Stomach smooth muscle (tissue), 2 donors: ENCODE measurements at regions not wholly inside any gene's neighbourhood (a gene's known extent, or its start where the extent isn't known, plus 50 kb on each side); places are given as distances from the start of the nearest gene placed in this dataset.
"Not testable (repeated sequence)": the region's sequence is repeated elsewhere in the genome, so short reads cannot be mapped to it uniquely, and the experiment has no call there.

ENCODE experiments used
- H3K27ac ChIP-seq: one replicate; pipeline ENCODE4 v1.7.0; 2013; ENCODE audit warnings: mild to moderate bottlenecking, low read length, inconsistent platforms
- H3K27me3 ChIP-seq, 2 donors: one replicate each; pipeline ENCODE4 v1.7.0; 2013; ENCODE audit warnings: low read length in 2 of 2; ENCODE audit not compliant: insufficient read depth in 2 of 2, control insufficient read depth in 1 of 2
- H3K36me3 ChIP-seq, 2 donors: one replicate each; pipeline ENCODE4 v1.7.0; 2013; ENCODE audit warnings: low read length in 2 of 2; ENCODE audit not compliant: control insufficient read depth in 2 of 2, insufficient read depth in 2 of 2
- H3K4me1 ChIP-seq: one replicate; pipeline ENCODE4 v1.7.0; 2013; ENCODE audit warnings: low read length; ENCODE audit not compliant: control insufficient read depth, insufficient read depth
- H3K4me3 ChIP-seq, 2 donors: one replicate each; pipeline ENCODE4 v1.7.0; 2013; ENCODE audit warnings: low read length in 2 of 2
- H3K9ac ChIP-seq, 2 donors: one replicate each; pipeline ENCODE4 v1.7.0; 2013; ENCODE audit warnings: low read length in 2 of 2, mild to moderate bottlenecking in 1 of 2
- H3K9me3 ChIP-seq, 2 donors: one replicate each; pipeline ENCODE4 v1.7.0; 2013; ENCODE audit warnings: low read length in 2 of 2; ENCODE audit not compliant: control insufficient read depth in 2 of 2
- donor health status: healthy.
- donor health status: Pancreatic carcinoma.

DNA sequence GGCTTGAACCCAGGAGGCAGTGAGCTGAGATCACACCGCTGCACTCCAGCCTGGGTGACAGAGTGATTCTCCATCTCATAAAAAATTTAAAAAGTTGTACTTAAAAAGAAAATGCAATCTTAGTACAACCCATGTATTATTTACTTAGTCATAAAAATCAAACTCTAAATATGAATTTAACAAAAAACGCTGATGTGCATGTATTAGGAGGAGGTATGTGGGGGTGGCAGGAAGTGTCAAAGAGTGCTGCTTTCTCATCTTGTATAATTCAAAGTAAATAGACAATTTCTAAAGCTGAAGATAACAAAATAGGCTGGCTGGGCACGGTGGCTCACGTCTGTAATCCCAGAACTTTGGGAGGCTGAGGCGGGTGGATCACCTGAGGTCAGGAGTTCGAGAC is 81.0 kb upstream of the NRBF2 start:
- Histone ChIP-seq H3K36me3 (no peaks in the 10 kb centered on the region), H3K27ac (no peak overlapping the region), H3K9ac (no peak overlapping the region), H3K9me3 (no peaks in the 10 kb centered on the region), H3K4me3 (no peak overlapping the region), H3K27me3 (no peaks in the 10 kb centered on the region), H3K4me1 (no peaks in the 10 kb centered on the region)

DNA sequence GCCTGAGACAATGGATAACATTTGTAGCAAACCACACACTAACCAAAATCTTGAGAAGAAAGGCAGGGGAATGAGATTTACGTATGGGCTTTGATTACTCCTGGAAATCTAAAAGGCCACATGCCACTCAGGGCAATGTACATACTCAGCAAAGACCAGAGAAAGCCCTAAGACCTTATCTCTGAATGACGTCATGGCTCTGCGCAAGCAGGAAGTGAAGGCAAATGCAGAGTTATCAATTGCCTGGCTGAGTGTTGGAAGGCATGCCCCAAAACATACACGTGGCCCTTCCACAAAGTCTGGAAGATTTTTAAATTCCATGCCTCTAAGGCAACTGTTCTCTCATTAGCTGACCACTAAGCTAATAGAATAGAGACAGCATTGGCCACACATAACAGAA is 90.9 kb upstream of the NRBF2 start:
- H3K9me3 ChIP-seq: peaks cover 0 to 4% of the 10 kb centered on the region in 2 donors

DNA sequence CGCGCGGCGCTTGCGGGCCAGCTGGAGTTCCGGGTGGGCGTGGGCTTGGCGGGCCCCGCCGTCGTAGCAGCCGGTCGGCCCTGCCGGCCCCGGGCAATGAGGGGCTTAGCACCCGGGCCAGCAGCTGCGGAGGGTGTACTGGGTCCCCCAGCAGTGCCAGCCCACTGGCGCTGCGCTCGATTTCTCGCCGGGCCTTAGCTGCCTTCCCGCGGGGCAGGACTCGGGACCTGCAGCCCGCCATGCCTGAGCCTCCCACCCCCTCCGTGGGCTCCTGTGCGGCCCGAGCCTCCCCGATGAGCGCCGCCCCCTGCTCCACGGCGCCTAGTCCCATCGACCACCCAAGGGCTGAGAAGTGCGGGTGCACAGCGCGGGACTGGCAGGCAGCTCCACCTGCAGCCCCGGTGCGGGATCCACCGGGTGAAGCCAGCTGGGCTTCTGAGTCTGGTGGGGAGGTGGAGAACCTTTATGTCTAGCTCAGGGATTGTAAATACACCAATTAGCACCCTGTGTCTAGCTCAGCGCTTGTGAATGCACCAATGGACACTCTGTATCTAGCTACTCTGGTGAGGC is 99.4 kb upstream of the NRBF2 start:
- not testable (repeated sequence) for H3K4me3 ChIP-seq, H3K9ac ChIP-seq, H3K27me3 ChIP-seq, H3K27ac ChIP-seq, H3K4me1 ChIP-seq, H3K9me3 ChIP-seq, H3K36me3 ChIP-seq

More for the DNA sequence above, 90.9 kb upstream of the NRBF2 start:
- Histone ChIP-seq H3K36me3 (no peaks in the 10 kb centered on the region), H3K4me3 (no peak overlapping the region), H3K4me1 (no peaks in the 10 kb centered on the region), H3K27ac (no peak overlapping the region), H3K27me3 (no peaks in the 10 kb centered on the region), H3K9ac (no peak overlapping the region)

DNA sequence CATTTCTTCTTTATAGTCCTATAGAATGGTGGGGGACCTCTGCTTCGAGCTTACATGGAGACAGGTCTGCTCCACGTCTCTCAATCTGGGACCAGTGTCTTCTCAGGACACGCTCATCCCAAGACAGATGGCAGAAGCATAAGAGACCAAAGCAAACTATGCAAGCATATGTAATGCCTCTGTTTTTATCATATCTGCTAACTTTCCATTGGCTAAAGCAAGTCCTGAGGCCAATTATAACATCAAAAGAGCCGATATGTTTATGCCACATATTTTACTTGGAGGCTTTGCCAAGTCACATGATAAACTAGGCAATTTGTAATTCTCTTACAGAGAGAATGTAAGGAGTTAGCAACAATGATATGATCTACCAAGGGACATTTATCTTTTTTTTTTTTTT is 102.6 kb upstream of the NRBF2 start:
- H3K9me3 ChIP-seq: no peaks in the 10 kb centered on the region
- no peak overlapping the region for H3K9ac ChIP-seq
- no peak overlapping the region for H3K27ac ChIP-seq
- no peaks in the 10 kb centered on the region for H3K36me3 ChIP-seq
- no peak overlapping the region for H3K4me3 ChIP-seq
- H3K4me1 ChIP-seq: no peaks in the 10 kb centered on the region
- H3K27me3 ChIP-seq: no peaks in the 10 kb centered on the region

DNA sequence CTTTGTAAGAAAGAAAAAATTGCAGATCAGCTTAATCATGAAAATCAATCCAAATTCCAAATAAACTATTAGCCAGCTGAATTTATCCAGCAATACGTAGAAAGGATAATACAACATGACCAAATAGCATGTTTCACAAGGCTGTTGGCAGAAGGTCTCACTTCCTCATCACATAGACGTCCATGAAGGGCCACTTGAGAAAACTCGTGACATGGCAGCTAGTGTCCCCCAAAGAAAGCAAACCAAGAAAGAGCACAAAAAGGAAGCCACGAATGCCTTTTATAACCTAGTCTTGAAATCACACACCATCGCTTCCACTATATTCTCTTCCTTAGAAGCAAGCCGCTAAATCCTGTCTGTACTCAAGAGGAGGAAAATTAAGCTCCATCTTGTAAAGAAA is 105.6 kb upstream of the NRBF2 start:
- Histone ChIP-seq H3K36me3 (no peaks in the 10 kb centered on the region), H3K4me3 (no peak overlapping the region), H3K27ac (no peak overlapping the region), H3K9ac (no peak overlapping the region), H3K9me3 (no peaks in the 10 kb centered on the region), H3K4me1 (no peaks in the 10 kb centered on the region), H3K27me3 (no peaks in the 10 kb centered on the region)

DNA sequence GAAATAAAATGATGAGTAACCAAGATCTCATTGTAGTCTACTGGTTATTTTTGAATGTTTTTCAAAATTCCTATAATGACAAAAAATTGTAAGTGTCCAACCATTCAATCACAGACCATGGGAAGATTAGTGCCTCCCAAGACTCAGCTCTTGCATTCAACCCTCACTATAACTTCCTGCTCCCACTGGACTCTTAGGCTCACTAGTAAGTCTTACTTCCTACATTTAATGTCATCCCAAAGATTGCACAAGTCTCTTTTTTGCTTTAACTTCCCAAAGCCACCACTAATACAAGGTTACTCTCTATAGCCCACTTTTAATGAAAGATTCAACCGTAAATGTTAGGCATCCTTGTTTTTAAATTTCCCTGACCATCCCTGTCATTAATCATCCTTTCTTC is 111.9 kb upstream of the NRBF2 start:
- Histone ChIP-seq H3K9me3 (no peaks in the 10 kb centered on the region), H3K27me3 (no peaks in the 10 kb centered on the region), H3K36me3 (no peaks in the 10 kb centered on the region), H3K9ac (no peak overlapping the region), H3K4me1 (no peaks in the 10 kb centered on the region), H3K4me3 (no peak overlapping the region), H3K27ac (no peak overlapping the region)

DNA sequence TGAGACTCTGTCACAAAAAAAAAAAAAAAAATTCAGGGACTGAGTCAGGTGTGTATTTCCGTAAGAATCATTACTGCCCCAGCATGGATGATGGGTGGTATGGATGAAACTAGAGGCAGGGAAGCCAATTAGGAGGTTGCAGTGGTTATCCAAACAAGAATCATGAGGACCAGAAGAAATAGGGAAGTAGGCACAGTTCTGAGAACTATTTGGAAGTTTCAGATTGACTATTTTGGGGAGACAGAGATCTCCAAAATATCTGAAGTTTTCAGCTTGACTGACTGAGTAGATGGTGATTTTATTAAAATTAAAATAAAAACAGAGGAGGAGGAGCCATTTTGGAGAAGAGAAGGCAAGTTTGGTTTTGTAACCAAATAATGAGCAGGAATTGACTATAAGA is 119.4 kb upstream of the NRBF2 start:
- H3K4me1 ChIP-seq: no peaks in the 10 kb centered on the region
- H3K27me3 ChIP-seq: no peaks in the 10 kb centered on the region
- H3K9ac ChIP-seq: no peak overlapping the region
- H3K4me3 ChIP-seq: no peak overlapping the region
- no peaks in the 10 kb centered on the region for H3K9me3 ChIP-seq
- H3K36me3 ChIP-seq: no peaks in the 10 kb centered on the region
- H3K27ac ChIP-seq: no peak overlapping the region

DNA sequence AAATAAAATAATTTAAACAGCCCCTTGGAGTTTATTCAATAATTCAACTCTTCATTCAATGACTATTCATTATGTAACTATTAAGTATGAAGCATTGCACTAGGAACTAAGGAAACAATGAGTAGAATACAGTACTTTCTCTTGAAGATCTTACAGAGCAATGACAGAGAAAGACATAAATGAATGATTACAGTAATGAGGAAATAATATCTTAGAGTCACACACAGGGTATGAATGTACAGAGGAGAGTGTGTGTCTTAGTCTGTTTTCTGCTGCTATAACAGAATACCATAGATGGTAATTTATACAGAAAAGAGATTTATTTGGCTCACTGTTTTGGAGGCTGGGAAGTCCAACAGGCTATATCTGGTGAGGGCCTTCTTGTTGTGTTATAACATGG is 120.5 kb upstream of the NRBF2 start:
- Histone ChIP-seq H3K9me3 (no peaks in the 10 kb centered on the region), H3K9ac (no peak overlapping the region), H3K36me3 (no peaks in the 10 kb centered on the region), H3K4me1 (no peaks in the 10 kb centered on the region), H3K27ac (no peak overlapping the region), H3K4me3 (no peak overlapping the region), H3K27me3 (no peaks in the 10 kb centered on the region)

DNA sequence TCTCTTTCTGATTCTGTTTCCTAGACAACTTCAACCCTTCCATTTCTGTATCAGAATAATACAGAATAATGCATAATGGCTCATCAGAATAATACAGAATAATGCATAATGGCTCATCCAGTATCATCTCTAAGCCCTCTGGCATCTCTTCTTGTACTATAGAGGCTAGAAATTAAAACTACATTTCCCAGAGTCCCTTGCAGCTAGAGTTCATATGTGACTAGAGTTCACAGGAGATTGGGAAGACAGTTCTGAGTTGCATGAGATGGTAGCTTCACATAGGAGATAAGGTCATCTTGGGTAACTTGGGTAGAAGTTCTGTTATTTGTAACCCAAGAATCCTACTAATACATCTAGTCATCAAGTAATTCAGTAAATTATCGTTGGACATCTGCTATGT is 122.9 kb upstream of the NRBF2 start:
- Histone ChIP-seq H3K9ac (no peak overlapping the region), H3K4me3 (no peak overlapping the region), H3K36me3 (no peaks in the 10 kb centered on the region), H3K27ac (no peak overlapping the region), H3K4me1 (no peaks in the 10 kb centered on the region), H3K9me3 (no peaks in the 10 kb centered on the region), H3K27me3 (no peaks in the 10 kb centered on the region)

DNA sequence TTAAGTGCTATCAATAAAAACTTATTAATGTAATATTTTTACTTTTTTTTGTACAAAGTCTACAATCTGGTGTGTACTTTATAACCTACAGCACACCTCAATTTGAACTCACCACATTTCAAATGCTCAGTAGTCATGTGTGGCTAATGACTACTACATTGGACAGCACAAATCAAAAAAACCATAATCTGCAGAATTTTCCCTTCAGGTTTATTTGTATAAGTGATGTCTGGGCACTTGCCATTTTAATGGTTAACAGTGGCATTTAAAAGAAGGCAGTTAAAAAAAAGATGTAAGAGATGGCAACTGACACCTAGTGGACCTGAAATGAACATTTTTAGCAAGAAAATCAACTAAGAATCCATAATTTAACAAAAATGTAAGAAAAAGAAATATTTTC is 124.6 kb upstream of the NRBF2 start:
- no peaks in the 10 kb centered on the region for H3K36me3 ChIP-seq
- H3K9me3 ChIP-seq: no peaks in the 10 kb centered on the region
- H3K27ac ChIP-seq: no peak overlapping the region
- no peak overlapping the region for H3K9ac ChIP-seq
- no peak overlapping the region for H3K4me3 ChIP-seq
- no peaks in the 10 kb centered on the region for H3K4me1 ChIP-seq
- H3K27me3 ChIP-seq: no peaks in the 10 kb centered on the region

DNA sequence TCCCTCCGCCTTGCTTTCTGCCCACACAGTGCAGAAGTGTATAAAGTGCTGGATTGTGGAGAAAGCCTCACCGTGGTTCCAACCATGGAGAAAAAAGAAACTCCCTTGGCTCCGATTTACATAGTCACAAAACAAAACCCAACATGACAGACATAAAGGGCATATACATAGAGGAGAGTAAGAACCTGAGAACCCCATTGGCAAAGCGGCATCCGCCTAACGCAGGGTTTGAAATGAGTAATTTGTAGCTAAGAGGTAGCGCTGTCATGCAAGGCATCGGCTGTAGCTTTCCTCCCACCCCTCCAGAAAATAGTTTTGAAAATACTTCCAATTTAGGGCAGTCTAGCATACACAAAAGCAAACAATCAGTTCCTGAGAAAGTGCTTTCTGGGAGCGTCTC is 126.0 kb upstream of the NRBF2 start:
- no peaks in the 10 kb centered on the region for H3K4me1 ChIP-seq
- no peak overlapping the region for H3K9ac ChIP-seq
- no peak overlapping the region for H3K27ac ChIP-seq
- H3K36me3 ChIP-seq: no peaks in the 10 kb centered on the region
- H3K27me3 ChIP-seq: no peaks in the 10 kb centered on the region
- H3K9me3 ChIP-seq: no peaks in the 10 kb centered on the region
- H3K4me3 ChIP-seq: no peak overlapping the region
